Retinal pigment epithelial cell (primary cell): ENCODE measurements at regions not wholly inside any gene's neighbourhood (a gene's known extent, or its start where the extent isn't known, plus 50 kb on each side); places are given as distances from the start of the nearest gene placed in this dataset.

Experiments
- DNase-seq: peaks from one replicate; pipeline ENCODE4 v3.0.0-alpha.2; 2010; ENCODE audit warnings: low read depth
- H3K4me3 ChIP-seq: 2 replicates; pipeline ENCODE4 v1.5.1; 2011; ENCODE audit warnings: mild to moderate bottlenecking, low read length, control low read depth, moderate library complexity
- CTCF ChIP-seq: conservative IDR thresholded peaks from 2 replicates; pipeline ENCODE4 v1.5.1; 2011; ENCODE audit warnings: low read depth, low read length, control low read depth, inconsistent platforms

- TF ChIP-seq CTCF, result no peak
- DNase-seq, result no peak
- H3K4me3 ChIP-seq, result no peak overlapping the region
These were observed 495.9 kb upstream of the PCDH9 start for GRCh38 chr13:67725999-67726398.

- TF ChIP-seq CTCF, result no peak
- no peak for DNase-seq
- H3K4me3 ChIP-seq, result no peak overlapping the region
These were observed 483.4 kb upstream of the PCDH9 start for GRCh38 chr13:67713571-67713970.

GRCh38 chr13:67696775-67697174 is 466.6 kb upstream of the PCDH9 start:
- TF ChIP-seq CTCF, result no peak
- no peak for DNase-seq
- H3K4me3 ChIP-seq, result no peak overlapping the region

GRCh38 chr13:67664502-67664901 is 434.4 kb upstream of the PCDH9 start:
- no peak for TF ChIP-seq CTCF
- no peak for DNase-seq
- no peak overlapping the region for H3K4me3 ChIP-seq

GRCh38 chr13:67662997-67663396 is 432.9 kb upstream of the PCDH9 start:
- TF ChIP-seq CTCF, result no peak
- DNase-seq, result no peak
- no peak overlapping the region for H3K4me3 ChIP-seq

- H3K4me3 ChIP-seq, result no peak overlapping the region
- no peak for DNase-seq
- no peak for TF ChIP-seq CTCF
These were observed 422.8 kb upstream of the PCDH9 start for GRCh38 chr13:67652887-67653286.

- H3K4me3 ChIP-seq, result no peak overlapping the region
- TF ChIP-seq CTCF, result no peak
- DNase-seq, result no peak
These were observed 421.9 kb upstream of the PCDH9 start for GRCh38 chr13:67651908-67652465.
